ENCODE measurements at regions not wholly inside any gene's neighbourhood (a gene's known extent, or its start where the extent isn't known, plus 50 kb on each side); places are given as distances from the start of the nearest gene placed in this dataset.

GRCh38 chr11:131281316-131281715 is 89.1 kb upstream of the NTM start:
- intact Hi-C loops (cut with DNase I), result no loop called here
- TF ChIP-seq CTCF (IDR thresholded peaks at IDR 0.05), result no peak
- no peak for TF ChIP-seq POLR2A (IDR thresholded peaks at IDR 0.05)
- ATAC-seq (no peak), DNase-seq (no peak)
- H3K27ac ChIP-seq, result no peak overlapping the region
- no peaks in the 10 kb centered on the region for H3K36me3 ChIP-seq (replicated peaks in 1 of 2; ENCODE audit: insufficient read depth in 1 of 2, low read depth in 2 of 2)
- H3K4me3 ChIP-seq, result no peak overlapping the region
- H3K9me3 ChIP-seq, result no peaks in the 10 kb centered on the region
- H3K27me3 ChIP-seq, result no peaks in the 10 kb centered on the region
- H3K4me1 ChIP-seq, result no peaks in the 10 kb centered on the region
- 84 to 90% methylated on average over 3 of the region's 3 CpGs for WGBS, 2 donors

- Histone ChIP-seq H3K27me3 (no peaks in the 10 kb centered on the region), H3K9me3 (no peaks in the 10 kb centered on the region), H3K4me1 (no peaks in the 10 kb centered on the region), H3K36me3 (replicated peaks in 1 of 2; ENCODE audit: insufficient read depth in 1 of 2, low read depth in 2 of 2) (no peaks in the 10 kb centered on the region), H3K4me3 (no peak overlapping the region), H3K27ac (no peak overlapping the region)
- ATAC-seq (no peak), DNase-seq (no peak)
- TF ChIP-seq POLR2A (IDR thresholded peaks at IDR 0.05) (no peak), CTCF (IDR thresholded peaks at IDR 0.05) (no peak)
- WGBS, 2 donors, result 50 to 55% methylated on average over 4 to 6 of the region's 6 CpGs
- intact Hi-C loops (cut with DNase I), result no loop called here
Measured at GRCh38 chr11:131284041-131284440, 86.4 kb upstream of the NTM start.

GRCh38 chr11:131288521-131289091 is 81.8 kb upstream of the NTM start:
- 64 to 69% methylated on average over 5 of the region's 5 CpGs for WGBS, 2 donors
- Histone ChIP-seq H3K27me3 (no peaks in the 10 kb centered on the region), H3K4me1 (no peaks in the 10 kb centered on the region), H3K4me3 (no peak overlapping the region), H3K9me3 (no peaks in the 10 kb centered on the region), H3K27ac (no peak overlapping the region), H3K36me3 (replicated peaks in 1 of 2; ENCODE audit: insufficient read depth in 1 of 2, low read depth in 2 of 2) (no peaks in the 10 kb centered on the region)
- TF ChIP-seq POLR2A (IDR thresholded peaks at IDR 0.05) (no peak), CTCF (IDR thresholded peaks at IDR 0.05) (no peak)
- DNase-seq, result no peak
- ATAC-seq, result no peak
- intact Hi-C loops (cut with DNase I), result no loop called here

- intact Hi-C loops (cut with DNase I), result no loop called here
- Histone ChIP-seq H3K36me3 (replicated peaks in 1 of 2; ENCODE audit: insufficient read depth in 1 of 2, low read depth in 2 of 2) (no peaks in the 10 kb centered on the region), H3K9me3 (no peaks in the 10 kb centered on the region), H3K27me3 (no peaks in the 10 kb centered on the region), H3K4me3 (no peak overlapping the region), H3K27ac (no peak overlapping the region), H3K4me1 (no peaks in the 10 kb centered on the region)
- ATAC-seq (no peak), DNase-seq (no peak)
- TF ChIP-seq POLR2A (IDR thresholded peaks at IDR 0.05), result no peak
- 53 to 56% methylated on average over 3 of the region's 3 CpGs for WGBS, 2 donors
Measured at GRCh38 chr11:131290185-131290584, 80.2 kb upstream of the NTM start.

GRCh38 chr11:131295986-131296385 is 74.4 kb upstream of the NTM start:
- Histone ChIP-seq H3K27ac (no peak overlapping the region), H3K27me3 (no peaks in the 10 kb centered on the region), H3K9me3 (no peaks in the 10 kb centered on the region), H3K36me3 (replicated peaks in 1 of 2; ENCODE audit: insufficient read depth in 1 of 2, low read depth in 2 of 2) (no peaks in the 10 kb centered on the region), H3K4me3 (no peak overlapping the region), H3K4me1 (no peaks in the 10 kb centered on the region)
- ATAC-seq, result no peak
- 59 to 67% methylated on average over 5 of the region's 5 CpGs for WGBS, 2 donors
- intact Hi-C loops (cut with DNase I), result no loop called here
- DNase-seq, result no peak
- TF ChIP-seq CTCF (IDR thresholded peaks at IDR 0.05) (no peak), POLR2A (IDR thresholded peaks at IDR 0.05) (no peak)
